Ishikawa (cell line): ENCODE measurements at regions not wholly inside any gene's neighbourhood (a gene's known extent, or its start where the extent isn't known, plus 50 kb on each side); places are given as distances from the start of the nearest gene placed in this dataset.

Source experiments
- CEBPB ChIP-seq: IDR thresholded peaks from 2 replicates; pipeline ENCODE4 v1.6.1; 2012
- CREB1 ChIP-seq: IDR thresholded peaks from 2 replicates; pipeline ENCODE4 v1.6.1; 2012; ENCODE audit warnings: low read depth
- EGR1 ChIP-seq: IDR thresholded peaks from 2 replicates; pipeline ENCODE4 v1.6.1; 2012
- EP300 ChIP-seq: IDR thresholded peaks from 2 replicates; pipeline ENCODE4 v1.6.1; 2012; ENCODE audit warnings: borderline replicate concordance
- FOXM1 ChIP-seq: IDR thresholded peaks from 2 replicates; pipeline ENCODE4 v1.6.1; 2012; ENCODE audit warnings: low read depth, borderline replicate concordance
- MAX ChIP-seq: IDR thresholded peaks from 2 replicates; pipeline ENCODE4 v1.6.1; 2012
- NFIC ChIP-seq: IDR thresholded peaks from 2 replicates; pipeline ENCODE4 v1.6.1; 2012
- RAD21 ChIP-seq: IDR thresholded peaks from 2 replicates; pipeline ENCODE4 v1.6.1; 2012; ENCODE audit warnings: low read depth
- REST ChIP-seq: IDR thresholded peaks from 2 replicates; pipeline ENCODE4 v1.6.1; 2012; ENCODE audit warnings: low read depth, mild to moderate bottlenecking
- TAF1 ChIP-seq: IDR thresholded peaks from 2 replicates; pipeline ENCODE4 v1.6.1; 2012; ENCODE audit warnings: low read depth, mild to moderate bottlenecking
- TCF12 ChIP-seq: IDR thresholded peaks from 2 replicates; pipeline ENCODE4 v1.6.1; 2012; ENCODE audit warnings: low read depth
- TEAD4 ChIP-seq: IDR thresholded peaks from 2 replicates; pipeline ENCODE4 v1.6.1; 2012
- USF1 ChIP-seq: IDR thresholded peaks from 2 replicates; pipeline ENCODE4 v1.6.1; 2012
- YY1 ChIP-seq: IDR thresholded peaks from 2 replicates; pipeline ENCODE4 v1.6.1; 2012; ENCODE audit warnings: low read depth
- ZBTB7A ChIP-seq: IDR thresholded peaks from 2 replicates; pipeline ENCODE4 v1.6.1; 2012; ENCODE audit warnings: low read depth

GRCh38 chr11:69880041-69880825, 61.0 kb upstream of the FGF3 start:
- no peak for TF ChIP-seq CEBPB
- TF ChIP-seq TCF12: no peak
- TF ChIP-seq USF1: no peak
- no peak for TF ChIP-seq FOXM1
- no peak for TF ChIP-seq RAD21
- no peak for TF ChIP-seq EP300
- TF ChIP-seq CREB1: no peak
- TF ChIP-seq ZBTB7A: no peak

GRCh38 chr11:69880826-69881445, 61.7 kb upstream of the FGF3 start:
- TF ChIP-seq FOXM1 (no peak), YY1 (no peak), REST (no peak)

GRCh38 chr11:69881467-69882269, 62.5 kb upstream of the FGF3 start:
- no peak for TF ChIP-seq TCF12
- no peak for TF ChIP-seq EGR1
- TF ChIP-seq YY1: no peak
- no peak for TF ChIP-seq TEAD4
- no peak for TF ChIP-seq EP300
- no peak for TF ChIP-seq ZBTB7A
- TF ChIP-seq RAD21: no peak; the same call in 1 of the 2 replicates
- no peak for TF ChIP-seq NFIC
- no peak for TF ChIP-seq USF1
- TF ChIP-seq FOXM1: no peak
- TF ChIP-seq MAX: no peak
- TF ChIP-seq REST: no peak
- TF ChIP-seq TAF1: no peak
- no peak for TF ChIP-seq CEBPB
- TF ChIP-seq CREB1: no peak

- no peak for TF ChIP-seq ZBTB7A
- no peak for TF ChIP-seq TCF12
- no peak for TF ChIP-seq USF1
- no peak for TF ChIP-seq CREB1
- no peak for TF ChIP-seq RAD21
- no peak for TF ChIP-seq NFIC
These were observed 63.0 kb upstream of the FGF3 start for GRCh38 chr11:69882270-69882608.

GRCh38 chr11:69883292-69884255, 64.4 kb upstream of the FGF3 start:
- TF ChIP-seq MAX: no peak
- no peak for TF ChIP-seq ZBTB7A
